ENCODE measurements at regions not wholly inside any gene's neighbourhood (a gene's known extent, or its start where the extent isn't known, plus 50 kb on each side); places are given as distances from the start of the nearest gene placed in this dataset.

GRCh38 chr3:177803500-177803899 is 606.2 kb upstream of the TBL1XR1 start:
- TF ChIP-seq CTCF (IDR thresholded peaks at IDR 0.05) (no peak), EP300 (IDR thresholded peaks at IDR 0.05) (no peak), POLR2A (IDR thresholded peaks at IDR 0.05) (no peak)

Measured in ovary (tissue), 3 donors.